ENCODE measurements at regions not wholly inside any gene's neighbourhood (a gene's known extent, or its start where the extent isn't known, plus 50 kb on each side); places are given as distances from the start of the nearest gene placed in this dataset.

- no peak for DNase-seq (ENCODE audit: low read depth, low spot score)
Measured at GRCh38 chr7:22911889-22912288, 89.2 kb upstream of the TOMM7 start.

- DNase-seq (ENCODE audit: low read depth, low spot score) = no peak
Measured at GRCh38 chr7:22909917-22910316, 87.3 kb upstream of the TOMM7 start.

- DNase-seq (ENCODE audit: low read depth, low spot score) = no peak
Measured at GRCh38 chr7:22907805-22908204, 85.2 kb upstream of the TOMM7 start.

GRCh38 chr7:22900784-22901183 lies 78.1 kb upstream of the TOMM7 start:
- DNase-seq (ENCODE audit: low read depth, low spot score) = no peak

- DNase-seq (ENCODE audit: low read depth, low spot score) = no peak
Measured at GRCh38 chr7:22900101-22900500, 77.5 kb upstream of the TOMM7 start.

GRCh38 chr7:22896917-22897316 lies 74.3 kb upstream of the TOMM7 start:
- no peak for DNase-seq (ENCODE audit: low read depth, low spot score)

- DNase-seq (ENCODE audit: low read depth, low spot score) = no peak
Measured at GRCh38 chr7:22895828-22896165, 73.1 kb upstream of the TOMM7 start.

- DNase-seq (ENCODE audit: low read depth, low spot score) = no peak
Measured at GRCh38 chr7:22895140-22895827, 72.6 kb upstream of the TOMM7 start.

- no peak for DNase-seq (ENCODE audit: low read depth, low spot score)
Measured at GRCh38 chr7:22894546-22894945, 71.9 kb upstream of the TOMM7 start.

GRCh38 chr7:22890773-22891172 lies 68.1 kb upstream of the TOMM7 start:
- no peak for DNase-seq (ENCODE audit: low read depth, low spot score)

- DNase-seq (ENCODE audit: low read depth, low spot score) = no peak
Measured at GRCh38 chr7:22885797-22886261, 63.2 kb upstream of the TOMM7 start.

- no peak for DNase-seq (ENCODE audit: low read depth, low spot score)
Measured at GRCh38 chr7:22884911-22885788, 62.5 kb upstream of the TOMM7 start.

- DNase-seq (ENCODE audit: low read depth, low spot score) = no peak
Measured at GRCh38 chr7:22882106-22882505, 59.5 kb upstream of the TOMM7 start.

GRCh38 chr7:22879709-22880306 lies 57.2 kb upstream of the TOMM7 start:
- DNase-seq (ENCODE audit: low read depth, low spot score) = no peak

GRCh38 chr7:22879280-22879679 lies 56.6 kb upstream of the TOMM7 start:
- DNase-seq (ENCODE audit: low read depth, low spot score) = no peak

- DNase-seq (ENCODE audit: low read depth, low spot score) = no peak
Measured at GRCh38 chr7:22876986-22877729, 54.5 kb upstream of the TOMM7 start.

- DNase-seq (ENCODE audit: low read depth, low spot score) = no peak
Measured at GRCh38 chr7:22875470-22875869, 52.8 kb upstream of the TOMM7 start.

GRCh38 chr7:22874904-22875303 lies 52.3 kb upstream of the TOMM7 start:
- DNase-seq (ENCODE audit: low read depth, low spot score) = no peak

Measured in smooth muscle cell of the brain vasculature (primary cell).